ENCODE measurements at regions not wholly inside any gene's neighbourhood (a gene's known extent, or its start where the extent isn't known, plus 50 kb on each side); places are given as distances from the start of the nearest gene placed in this dataset.

GRCh38 chr10:36559412-36560400 lies 565.7 kb upstream of the ANKRD30A start:
- DNase-seq (ENCODE audit: low read depth), result no peak

DNA sequence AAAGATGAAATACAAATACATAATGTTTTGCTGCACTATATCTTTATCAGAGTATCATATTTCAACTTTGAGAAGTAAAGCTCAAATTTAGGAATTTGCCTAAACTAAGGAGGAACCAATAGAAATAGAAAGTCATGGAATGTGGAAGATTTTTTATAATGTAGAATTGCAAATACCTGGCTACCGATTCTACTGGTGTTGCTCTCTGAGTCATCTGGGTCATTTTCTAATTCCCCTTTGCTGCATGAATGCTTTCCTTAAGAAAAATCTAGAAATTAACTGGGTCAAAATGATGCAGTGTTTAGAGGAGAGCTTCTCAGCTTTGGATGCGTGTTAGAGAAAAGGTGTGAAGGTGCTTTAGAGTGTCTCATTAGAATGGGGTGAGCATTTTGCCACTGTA lies 568.9 kb upstream of the ANKRD30A start:
- TF ChIP-seq, protein P1, sequence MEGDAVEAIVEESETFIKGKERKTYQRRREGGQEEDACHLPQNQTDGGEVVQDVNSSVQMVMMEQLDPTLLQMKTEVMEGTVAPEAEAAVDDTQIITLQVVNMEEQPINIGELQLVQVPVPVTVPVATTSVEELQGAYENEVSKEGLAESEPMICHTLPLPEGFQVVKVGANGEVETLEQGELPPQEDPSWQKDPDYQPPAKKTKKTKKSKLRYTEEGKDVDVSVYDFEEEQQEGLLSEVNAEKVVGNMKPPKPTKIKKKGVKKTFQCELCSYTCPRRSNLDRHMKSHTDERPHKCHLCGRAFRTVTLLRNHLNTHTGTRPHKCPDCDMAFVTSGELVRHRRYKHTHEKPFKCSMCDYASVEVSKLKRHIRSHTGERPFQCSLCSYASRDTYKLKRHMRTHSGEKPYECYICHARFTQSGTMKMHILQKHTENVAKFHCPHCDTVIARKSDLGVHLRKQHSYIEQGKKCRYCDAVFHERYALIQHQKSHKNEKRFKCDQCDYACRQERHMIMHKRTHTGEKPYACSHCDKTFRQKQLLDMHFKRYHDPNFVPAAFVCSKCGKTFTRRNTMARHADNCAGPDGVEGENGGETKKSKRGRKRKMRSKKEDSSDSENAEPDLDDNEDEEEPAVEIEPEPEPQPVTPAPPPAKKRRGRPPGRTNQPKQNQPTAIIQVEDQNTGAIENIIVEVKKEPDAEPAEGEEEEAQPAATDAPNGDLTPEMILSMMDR (IDR thresholded peaks at IDR 0.05; ENCODE audit: low read length, missing control alignments), result no peak
- DNase-seq (ENCODE audit: low read depth), result no peak
- no peak overlapping the region for H3K4me3 ChIP-seq (replicated peaks; ENCODE audit: low read depth, low read length)

More at GRCh38 chr10:36559412-36560400, 565.7 kb upstream of the ANKRD30A start:
- TF ChIP-seq, protein P1 (IDR thresholded peaks at IDR 0.05; ENCODE audit: low read length, missing control alignments), result no peak
- H3K4me3 ChIP-seq (replicated peaks; ENCODE audit: low read depth, low read length), result no peak overlapping the region

- DNase-seq (ENCODE audit: low read depth), result no peak
- H3K4me3 ChIP-seq (replicated peaks; ENCODE audit: low read depth, low read length), result no peak overlapping the region
- TF ChIP-seq, protein P1 (IDR thresholded peaks at IDR 0.05; ENCODE audit: low read length, missing control alignments), result no peak
Measured at GRCh38 chr10:36555036-36555435, 570.4 kb upstream of the ANKRD30A start.

GRCh38 chr10:36547965-36548364 lies 577.4 kb upstream of the ANKRD30A start:
- no peak for DNase-seq (ENCODE audit: low read depth)
- TF ChIP-seq, protein P1 (IDR thresholded peaks at IDR 0.05; ENCODE audit: low read length, missing control alignments), result no peak
- no peak overlapping the region for H3K4me3 ChIP-seq (replicated peaks; ENCODE audit: low read depth, low read length)

DNA sequence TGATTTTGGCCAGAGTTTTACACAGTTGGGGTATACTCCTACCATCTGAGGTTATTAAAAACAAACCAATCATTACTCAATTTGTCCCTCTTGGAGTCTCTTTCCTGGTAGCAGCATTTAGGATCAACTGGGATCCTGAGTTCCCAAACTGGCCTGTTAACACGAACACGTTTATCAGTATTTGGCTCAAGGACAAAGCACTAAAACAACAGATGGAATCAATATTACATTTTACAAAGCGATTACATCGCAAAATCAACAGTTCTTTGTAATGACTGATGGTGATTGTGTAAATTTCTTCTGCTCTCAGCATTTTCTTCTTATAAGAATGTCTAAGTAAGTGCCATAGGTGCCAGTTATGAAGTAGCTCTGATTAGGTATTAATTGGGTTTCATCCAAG lies 582.9 kb upstream of the ANKRD30A start:
- no peak overlapping the region for H3K4me3 ChIP-seq (replicated peaks; ENCODE audit: low read depth, low read length)
- TF ChIP-seq, protein P1 (IDR thresholded peaks at IDR 0.05; ENCODE audit: low read length, missing control alignments), result no peak
- DNase-seq (ENCODE audit: low read depth), result no peak

GRCh38 chr10:36540611-36541010 lies 584.8 kb upstream of the ANKRD30A start:
- no peak overlapping the region for H3K4me3 ChIP-seq (replicated peaks; ENCODE audit: low read depth, low read length)
- DNase-seq (ENCODE audit: low read depth), result no peak
- TF ChIP-seq, protein P1 (IDR thresholded peaks at IDR 0.05; ENCODE audit: low read length, missing control alignments), result no peak
